HG03025 (cell line): ENCODE measurements at regions not wholly inside any gene's neighbourhood (a gene's known extent, or its start where the extent isn't known, plus 50 kb on each side); places are given as distances from the start of the nearest gene placed in this dataset.

Experiments used
- ATAC-seq: cut with Tn5 transposase; IDR thresholded peaks from one replicate; pipeline ENCODE4 v1.9.1; 2021; ENCODE audit warnings: mild to moderate bottlenecking, moderate library complexity; ENCODE audit not compliant: unreplicated experiment, low FRiP score

DNA sequence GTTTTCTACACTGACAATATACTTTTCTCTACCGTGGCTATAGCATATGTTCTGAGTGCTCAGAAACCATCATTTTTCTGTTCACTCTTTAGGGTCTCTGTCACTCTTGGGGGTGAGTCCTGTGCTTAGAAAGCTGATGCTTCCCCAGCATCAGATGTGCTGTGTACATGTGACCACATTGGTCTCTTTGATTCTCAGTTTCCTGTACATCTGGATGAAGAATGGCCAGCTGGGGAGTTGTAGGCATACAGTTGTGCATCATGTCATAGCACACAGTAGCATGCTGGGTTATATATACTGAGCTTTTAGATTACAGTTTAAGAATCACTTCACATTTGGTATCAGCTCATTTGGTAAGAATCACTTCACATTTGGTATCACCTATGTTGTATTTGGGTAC, 238.6 kb upstream of the PREP start:
- no peak for ATAC-seq

DNA sequence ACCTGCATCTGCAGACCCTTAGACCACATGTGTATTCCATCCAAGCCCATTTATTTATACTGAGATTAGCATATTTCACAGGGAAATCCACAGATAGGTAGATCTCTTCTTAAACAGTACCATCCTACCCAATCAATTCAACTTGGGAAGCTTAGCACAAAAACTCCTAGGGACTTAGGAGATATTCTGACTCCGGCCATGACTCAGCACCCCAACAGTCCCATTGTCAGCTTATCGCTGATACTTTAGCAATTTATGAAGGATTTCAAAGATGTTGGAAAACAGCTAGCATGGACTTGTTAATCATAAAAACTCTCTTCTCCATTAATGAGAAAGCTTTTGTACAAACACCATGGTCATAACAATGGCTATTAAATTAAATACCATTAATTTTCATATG, 236.2 kb upstream of the PREP start:
- ATAC-seq, result no peak

- ATAC-seq, result no peak
Measured at GRCh38 chr6:105633814-105634213, 230.9 kb upstream of the PREP start.

DNA sequence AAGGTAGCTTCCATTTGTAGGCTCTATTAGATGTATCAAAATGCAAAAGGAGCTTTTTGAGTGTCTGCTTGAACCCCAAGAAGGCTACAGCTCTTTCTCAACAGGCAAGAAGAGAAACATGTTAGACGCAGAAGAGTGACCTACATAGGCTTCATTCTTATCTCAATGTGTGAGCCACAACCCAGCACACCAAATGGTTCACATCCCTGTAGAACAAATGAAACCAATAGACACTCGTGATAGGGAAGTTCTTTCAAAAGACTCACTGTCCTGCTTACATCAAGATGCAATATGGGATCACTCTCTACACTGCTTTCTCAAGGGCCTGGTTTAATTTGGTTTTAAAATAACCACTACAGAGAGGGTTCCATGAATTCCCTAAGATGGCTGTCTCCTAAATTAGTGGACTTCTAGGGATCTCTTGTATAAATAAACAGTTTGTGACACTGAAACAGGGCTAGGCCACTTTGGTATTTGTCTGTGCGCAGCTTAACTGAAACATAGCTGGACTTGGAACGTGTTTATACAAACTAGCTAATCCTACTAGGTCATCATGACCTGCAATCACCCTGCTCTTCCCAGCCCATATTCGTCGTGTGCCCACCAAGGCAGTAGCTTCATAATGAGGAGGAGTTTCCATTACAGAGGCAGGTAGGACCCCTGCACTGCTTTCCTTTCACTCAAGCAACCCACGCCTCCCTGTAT, 225.4 kb upstream of the PREP start:
- no peak for ATAC-seq

DNA sequence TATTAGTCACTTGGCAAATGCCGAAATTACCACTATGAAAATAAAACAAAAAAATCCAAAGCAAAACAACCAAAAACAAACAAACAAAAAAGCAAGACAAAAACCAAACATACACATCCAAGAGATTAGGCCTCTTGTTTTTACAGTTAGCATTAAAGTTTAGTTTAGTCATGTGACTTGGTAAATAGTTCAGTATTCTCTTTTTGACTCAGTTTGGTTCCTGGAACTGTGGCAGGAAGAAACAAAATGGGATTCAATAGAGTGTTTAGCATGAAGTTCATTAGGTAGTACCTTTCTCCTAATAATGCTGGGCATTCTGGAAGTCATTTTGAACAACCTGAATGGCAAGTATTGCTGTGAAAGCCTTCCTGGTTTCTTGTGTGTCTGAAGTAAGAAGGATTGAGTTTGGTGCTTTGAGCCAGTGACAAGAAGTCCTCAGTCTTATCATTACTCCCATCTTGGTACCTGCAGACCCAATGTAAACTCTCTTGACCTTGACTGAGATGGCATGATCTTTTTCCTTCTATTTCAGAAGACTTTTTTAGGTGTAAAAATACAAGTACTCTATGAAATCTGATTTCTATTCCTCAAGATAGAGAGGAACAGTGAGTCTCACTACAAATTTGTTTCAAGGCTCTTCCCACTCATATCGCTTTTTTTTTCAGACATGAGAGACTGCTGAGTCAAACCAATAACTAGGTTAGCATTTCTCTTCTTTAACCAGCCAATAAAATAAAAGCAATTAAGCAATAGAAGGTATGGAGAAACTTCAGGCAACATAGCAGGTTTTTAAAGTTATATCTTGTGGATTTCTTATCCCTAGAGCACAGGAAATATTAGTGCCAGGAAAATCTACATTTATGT, 223.6 kb upstream of the PREP start:
- no peak for ATAC-seq

- ATAC-seq, result no peak
Measured at GRCh38 chr6:105624021-105624420, 221.1 kb upstream of the PREP start.

DNA sequence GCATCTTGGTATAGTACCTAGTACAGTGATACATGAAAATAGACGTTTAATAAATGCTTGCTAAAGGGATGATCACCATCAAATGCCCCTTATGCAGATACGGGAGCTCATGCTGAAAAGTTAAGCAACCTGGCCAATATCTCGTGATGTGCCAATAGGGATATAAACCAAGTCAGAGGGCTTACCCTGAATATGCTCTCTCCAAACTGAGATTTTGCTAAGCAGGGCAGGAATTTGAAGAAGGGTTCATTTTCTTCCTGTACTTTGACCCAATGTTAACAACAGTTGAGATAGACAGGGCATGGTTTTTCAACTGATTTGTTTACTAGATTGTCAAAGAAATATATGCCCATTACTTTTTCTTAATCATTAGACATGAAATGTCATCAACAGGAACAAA, 219.3 kb upstream of the PREP start:
- no peak for ATAC-seq

DNA sequence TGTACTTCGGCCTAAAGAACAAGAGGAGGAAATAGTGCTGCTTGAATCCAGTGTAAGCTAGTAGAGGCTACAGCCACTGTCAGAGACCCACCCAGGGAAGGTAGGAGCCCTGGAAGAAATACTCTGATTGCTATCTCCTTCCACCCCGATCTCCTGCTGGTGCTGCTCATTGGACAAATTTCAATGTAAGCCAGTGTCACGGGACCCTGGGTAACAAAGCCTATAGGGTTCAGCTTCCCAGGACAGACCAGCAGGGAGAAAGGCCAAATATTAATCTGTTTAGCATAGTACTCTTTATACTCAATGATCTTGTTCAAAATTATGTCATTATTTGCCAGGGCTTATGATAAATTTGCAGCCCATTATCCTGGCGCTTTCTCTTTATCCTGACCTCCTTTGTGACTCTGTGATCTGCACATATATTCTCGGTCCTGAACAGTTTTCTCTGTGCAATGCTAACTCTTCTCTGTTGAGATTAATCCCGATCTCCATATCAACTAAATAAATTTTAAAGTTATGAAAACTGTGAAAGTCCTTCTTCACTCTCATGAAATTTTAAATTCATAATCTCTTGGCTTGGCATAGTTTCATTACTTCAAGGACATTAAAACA, 218.8 kb upstream of the PREP start:
- no peak for ATAC-seq

- no peak for ATAC-seq
Measured at GRCh38 chr6:105620878-105621277, 218.0 kb upstream of the PREP start.

DNA sequence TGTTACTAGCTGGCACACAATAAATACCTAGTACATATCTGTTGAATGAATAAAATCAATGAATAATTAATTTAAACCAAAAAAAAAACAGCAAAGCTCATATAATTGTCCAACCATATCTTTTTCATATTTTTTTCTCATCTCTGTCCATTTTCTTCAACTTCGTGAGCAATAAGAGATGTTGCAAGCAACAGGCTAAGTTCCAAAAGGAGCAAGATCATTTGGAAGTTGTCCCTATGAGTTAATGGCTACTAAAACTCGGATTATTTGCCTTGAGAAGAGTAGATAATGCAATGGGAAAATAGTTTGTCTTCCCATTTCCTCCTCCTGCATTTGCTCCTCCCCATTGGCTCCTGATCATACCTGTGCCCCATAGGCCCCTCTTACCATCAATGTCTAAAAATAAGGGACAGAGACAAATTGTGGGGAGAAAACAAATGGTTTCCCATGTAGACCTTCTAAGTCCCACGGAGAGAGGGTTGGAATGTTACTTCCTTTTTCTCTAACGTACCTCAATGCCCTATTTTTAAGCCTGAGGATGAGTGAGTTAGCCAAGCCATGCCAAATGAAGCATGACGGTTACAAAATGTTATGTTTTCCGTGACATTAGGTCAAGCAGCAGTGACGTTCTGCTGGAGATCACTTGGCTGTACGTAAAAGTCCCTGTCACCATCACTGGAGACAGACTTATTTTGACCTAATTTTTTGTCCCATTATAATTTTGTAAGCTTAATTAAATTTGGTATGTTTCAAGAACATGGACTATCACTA, 217.3 kb upstream of the PREP start:
- no peak for ATAC-seq

DNA sequence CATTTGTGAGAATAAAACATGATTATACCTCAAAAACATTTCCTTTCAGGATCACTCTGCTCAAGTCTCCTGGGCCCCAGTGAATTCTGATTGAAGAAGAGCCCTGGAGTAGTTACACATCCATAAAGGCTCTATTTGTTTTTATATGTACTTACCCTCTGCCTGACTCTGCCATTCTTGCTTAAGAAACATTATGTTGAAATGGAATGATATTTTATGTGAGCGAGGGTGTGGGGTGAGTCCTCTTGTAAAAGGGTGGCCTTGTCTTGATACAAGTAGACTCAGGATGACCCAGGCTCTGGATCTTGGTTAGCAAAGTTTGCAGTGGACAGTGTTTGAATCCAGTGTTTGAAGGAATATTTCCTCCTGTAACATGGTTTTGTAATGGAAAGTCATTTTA, 215.4 kb upstream of the PREP start:
- ATAC-seq, result no peak

- no peak for ATAC-seq
Measured at GRCh38 chr6:105616521-105616920, 213.6 kb upstream of the PREP start.

- ATAC-seq, result no peak
Measured at GRCh38 chr6:105611606-105612005, 208.7 kb upstream of the PREP start.

DNA sequence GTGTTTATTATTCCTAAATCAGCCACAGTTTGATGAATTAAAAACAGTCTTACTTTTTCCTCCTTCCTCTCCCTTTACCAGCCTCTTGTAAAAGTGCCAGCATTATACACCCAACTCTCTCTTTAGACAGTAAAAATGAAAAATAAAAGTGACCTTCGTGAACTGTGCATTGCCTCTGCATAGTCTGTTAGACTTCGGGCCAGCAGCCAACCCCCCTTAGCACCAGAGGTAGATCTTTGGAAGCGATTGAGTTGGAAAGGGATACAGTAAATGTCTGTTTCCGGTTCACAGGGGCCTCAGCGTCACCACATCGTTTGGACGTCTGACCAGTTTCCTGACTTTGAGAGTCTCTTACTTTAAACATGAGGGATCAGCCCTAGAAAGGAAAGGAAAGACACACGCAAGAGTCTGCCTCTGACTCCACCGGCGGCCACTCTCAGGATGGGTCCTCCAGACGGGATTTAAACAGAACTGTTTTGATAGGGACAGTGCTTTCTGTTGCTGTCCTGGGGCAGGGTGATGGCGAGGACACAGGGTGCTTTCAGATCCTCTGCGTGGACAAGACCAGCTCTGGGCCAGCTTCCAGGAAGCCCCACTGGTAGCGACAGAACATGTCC, 206.6 kb upstream of the PREP start:
- no peak for ATAC-seq

- no peak for ATAC-seq
Measured at GRCh38 chr6:105608711-105609374, 206.0 kb upstream of the PREP start.

DNA sequence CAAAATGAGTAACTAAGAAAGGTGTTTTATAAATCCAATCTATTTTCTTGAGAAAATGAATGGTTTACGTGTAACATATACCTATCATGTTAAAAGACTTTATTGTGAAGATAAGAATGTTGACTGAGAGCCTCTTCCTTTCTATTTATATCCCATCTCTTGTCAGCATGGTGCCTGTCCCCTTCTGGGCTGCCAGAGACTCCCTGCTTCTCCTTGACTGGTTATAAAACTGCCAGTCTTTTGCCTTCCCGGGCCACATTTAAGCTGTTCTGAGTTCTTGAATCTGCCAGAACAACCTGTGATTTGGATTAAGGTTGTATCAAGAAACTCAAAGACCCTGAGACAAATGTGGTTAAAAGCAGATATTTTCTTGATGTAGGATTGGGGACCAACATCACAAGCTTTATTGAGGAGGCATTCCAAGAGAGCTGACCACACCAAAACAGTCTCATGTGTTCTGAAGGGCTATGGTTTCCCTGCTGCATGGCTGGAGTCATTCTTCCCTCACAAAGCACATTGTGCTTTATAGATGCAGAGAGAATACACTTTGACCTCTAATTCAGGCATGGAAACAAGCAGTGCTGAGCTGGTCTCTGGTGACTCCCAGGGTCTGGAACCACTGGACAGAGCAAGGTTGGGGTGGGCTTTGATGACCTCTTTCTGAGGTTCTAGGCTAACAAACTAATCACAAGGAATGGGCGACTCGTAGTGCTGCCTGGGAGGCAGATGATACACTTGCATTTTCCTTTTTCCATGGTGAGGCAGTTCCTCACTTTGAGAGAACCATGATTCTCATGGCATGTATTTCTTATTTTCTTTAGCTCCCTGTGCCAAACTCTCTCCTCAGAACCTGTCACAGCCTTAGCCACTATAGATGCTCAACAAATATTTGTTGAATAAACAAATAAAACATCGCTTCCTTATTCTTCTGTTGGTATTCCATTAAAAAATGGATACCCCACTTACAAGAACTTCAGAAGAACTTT, 205.0 kb upstream of the PREP start:
- ATAC-seq, result no peak

- ATAC-seq, result no peak
Measured at GRCh38 chr6:105606831-105607463, 204.1 kb upstream of the PREP start.

DNA sequence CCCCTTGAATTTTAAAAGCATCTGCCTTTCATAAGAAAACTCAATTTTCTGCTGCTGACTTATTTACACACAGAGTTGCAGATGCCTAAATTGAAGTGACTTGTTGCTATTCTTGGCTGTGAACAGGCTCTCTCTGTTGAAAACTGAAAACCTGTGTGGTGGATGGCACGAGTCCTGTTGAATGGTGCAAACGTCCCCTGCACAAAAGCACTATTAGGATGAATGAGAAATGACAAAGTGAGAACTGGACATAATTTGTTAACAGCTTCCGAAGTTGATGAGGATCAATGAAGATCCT, 201.7 kb upstream of the PREP start:
- no peak for ATAC-seq
